K562 (cell line): ENCODE measurements at regions not wholly inside any gene's neighbourhood (a gene's known extent, or its start where the extent isn't known, plus 50 kb on each side); places are given as distances from the start of the nearest gene placed in this dataset.
A peak's percentile ranks its signal among the peaks of the same experiment; 100 is the strongest.

Source experiments
- ASH1L ChIP-seq: fragments of 450-650 bp; IDR thresholded peaks from 2 replicates; pipeline ENCODE4 v1.6.1; 2018; ENCODE audit warnings: borderline replicate concordance, mild to moderate bottlenecking, low read depth; ENCODE audit not compliant: partially characterized antibody
- BHLHE40 ChIP-seq: IDR thresholded peaks from 2 replicates; pipeline ENCODE4 v1.6.1; 2011; ENCODE audit warnings: low read length, improper control_type of control experiment
- CBX8 ChIP-seq: fragments of 200-600 bp; sonication (generic); IDR thresholded peaks from 2 replicates; pipeline ENCODE4 v1.6.1; 2012; ENCODE audit warnings: borderline replicate concordance, mixed run types, low read depth, mild to moderate bottlenecking, moderate library complexity, mixed read lengths, low read length, control low read depth, inconsistent platforms; ENCODE audit not compliant: poor library complexity, severe bottlenecking; ENCODE audit errors: extremely low read depth
- CEBPB ChIP-seq: fragments of 450-650 bp; IDR thresholded peaks from 2 replicates; pipeline ENCODE4 v1.6.1; 2016; ENCODE audit warnings: missing genetic modification characterization, missing compliant biosample characterization
- CEBPG ChIP-seq, 3 experiments: fragments of 200-800 bp in 1 of 3; sonication (Bioruptor generic) in 1 of 3; sonication (generic) in 1 of 3; formaldehyde crosslinking in 1 of 3; IDR thresholded peaks in 2 of 3; conservative IDR thresholded peaks in 1 of 3; 2 replicates each; pipeline versions ENCODE4 v1.6.1 to v1.8.0; 2016 to 2022; ENCODE audit warnings: missing compliant biosample characterization in 2 of 3, missing genetic modification characterization in 2 of 3, mild to moderate bottlenecking in 1 of 3, missing genetic modification reagents in 1 of 3
- EZH2 ChIP-seq: IDR thresholded peaks from 2 replicates; pipeline ENCODE4 v1.6.1; 2012; ENCODE audit warnings: low read depth, mild to moderate bottlenecking, inconsistent platforms, low read length, borderline replicate concordance
- HSF4 ChIP-seq: fragments of 250-450 bp; sonication (Bioruptor Pico); IDR thresholded peaks from 2 replicates; pipeline ENCODE4 v2.1.2; 2022; ENCODE audit warnings: mild to moderate bottlenecking, moderate library complexity, borderline replicate concordance
- JUND ChIP-seq, 2 experiments: IDR thresholded peaks; 2 replicates in 1 of 2; 3 replicates in 1 of 2; pipeline ENCODE4 v1.6.1; 2011; ENCODE audit warnings: borderline replicate concordance in 2 of 2, low read depth in 2 of 2, low read length in 2 of 2, improper control_type of control experiment in 1 of 2, missing biosample characterization in 1 of 2, missing genetic modification characterization in 1 of 2, missing genetic modification reagents in 1 of 2
- LARP7 ChIP-seq: fragments of 450-650 bp; IDR thresholded peaks from 2 replicates; pipeline ENCODE4 v1.6.1; 2016
- NFRKB ChIP-seq: fragments of 450-650 bp; IDR thresholded peaks from 2 replicates; pipeline ENCODE4 v1.6.1; 2016; ENCODE audit warnings: low read depth
- NFYB ChIP-seq: IDR thresholded peaks from 2 replicates; pipeline ENCODE4 v1.6.1; 2011; ENCODE audit warnings: mild to moderate bottlenecking, moderate library complexity; ENCODE audit not compliant: insufficient read length; ENCODE audit errors: extremely low read depth
- OTX1 ChIP-seq: fragments of 450-650 bp; formaldehyde crosslinking; IDR thresholded peaks from 2 replicates; pipeline ENCODE4 v1.4.0; 2022; ENCODE audit warnings: mild to moderate bottlenecking
- PHTF2 ChIP-seq: fragments of 250-450 bp; sonication (Bioruptor Pico); IDR thresholded peaks from 2 replicates; pipeline ENCODE4 v1.5.0; 2021; ENCODE audit warnings: mild to moderate bottlenecking
- SMAD1 ChIP-seq: fragments of 150-350 bp; IDR thresholded peaks from 2 replicates; pipeline ENCODE4 v1.6.1; 2014; ENCODE audit warnings: low read length, low read depth; ENCODE audit not compliant: partially characterized antibody
- SMARCE1 ChIP-seq: fragments of 450-650 bp; IDR thresholded peaks from 2 replicates; pipeline ENCODE4 v1.7.1; 2016; ENCODE audit warnings: mild to moderate bottlenecking
- SMC3 ChIP-seq: conservative IDR thresholded peaks from 2 replicates; pipeline ENCODE4 v1.6.1; 2011; ENCODE audit warnings: low read depth, low read length, improper control_type of control experiment; ENCODE audit not compliant: insufficient read depth
- SPI1 ChIP-seq: IDR thresholded peaks from 2 replicates; pipeline ENCODE4 v1.6.1; 2011; ENCODE audit warnings: low read depth, low read length, control low read depth, borderline replicate concordance
- TRIM24 ChIP-seq, 2 experiments: fragments of 450-650 bp; IDR thresholded peaks; 2 replicates each; pipeline ENCODE4 v1.6.1; 2016
- WHSC1 ChIP-seq: IDR thresholded peaks from one replicate; pipeline ENCODE4 v1.6.1; 2012; ENCODE audit warnings: low read length, control low read depth, inconsistent platforms
- ZNF224 ChIP-seq: sonication (generic); formaldehyde crosslinking; IDR thresholded peaks from 2 replicates; pipeline ENCODE4 v1.8.0; 2022; ENCODE audit warnings: mild to moderate bottlenecking, missing genetic modification reagents
- ZNF41 ChIP-seq: fragments of 250-450 bp; sonication (Bioruptor Pico); conservative IDR thresholded peaks from 2 replicates; pipeline ENCODE4 v1.4.0; 2020; ENCODE audit warnings: mild to moderate bottlenecking
- ZNF766 ChIP-seq: fragments of 200-800 bp; sonication (Bioruptor generic); conservative IDR thresholded peaks from 2 replicates; pipeline ENCODE4 v1.6.1; 2016; ENCODE audit warnings: missing genetic modification characterization, missing compliant biosample characterization
- TF ChIP-seq, protein P1 (sequence below), 2 experiments: IDR thresholded peaks in 1 of 2; conservative IDR thresholded peaks in 1 of 2; 2 replicates each; pipeline ENCODE4 v1.6.1; 2016; ENCODE audit warnings: low read depth in 2 of 2, mild to moderate bottlenecking in 1 of 2, missing compliant biosample characterization in 1 of 2, missing genetic modification characterization in 1 of 2, moderate library complexity in 1 of 2
- TF ChIP-seq, protein P2 (sequence below), 2 experiments: IDR thresholded peaks; 2 replicates each; pipeline ENCODE4 v1.6.1; 2011; ENCODE audit warnings: borderline replicate concordance in 1 of 2, control low read depth in 1 of 2, low read depth in 1 of 2, low read length in 1 of 2, mild to moderate bottlenecking in 1 of 2, mixed read lengths in 1 of 2, moderate library complexity in 1 of 2; ENCODE audit not compliant: insufficient read depth in 1 of 2, insufficient read length in 1 of 2, poor library complexity in 1 of 2, severe bottlenecking in 1 of 2; ENCODE audit errors: extremely low read depth in 1 of 2

DNA sequence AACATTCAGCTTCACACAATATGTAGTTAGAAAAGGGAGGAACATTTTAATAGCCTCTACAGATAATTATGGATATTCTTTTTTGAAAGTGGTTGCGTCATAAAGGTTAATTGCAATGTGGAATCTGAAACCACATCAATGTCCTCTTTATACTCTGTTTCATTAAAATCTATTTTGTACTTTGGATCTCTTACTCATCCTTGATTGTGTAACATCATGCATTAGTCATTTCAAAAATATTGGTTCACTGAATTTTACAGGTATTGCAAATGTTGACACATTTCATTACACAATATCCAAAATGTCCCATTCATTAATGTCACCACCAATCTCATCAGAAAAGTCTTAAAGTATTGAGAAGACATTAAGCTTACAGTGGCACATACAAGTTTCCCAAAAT is 62.7 kb upstream of the USP9X start (continued):
- TF ChIP-seq HSF4, result no peak
- no peak for TF ChIP-seq ZNF224 (CRISPR knock-in tag)
- TF ChIP-seq ZNF766 (CRISPR knock-in tag), result no peak
- no peak for TF ChIP-seq BHLHE40
- no peak for TF ChIP-seq LARP7
- TF ChIP-seq SMC3, result no peak
- no peak for TF ChIP-seq CBX8
- TF ChIP-seq NFRKB, result no peak
- TF ChIP-seq CEBPG (CRISPR knock-in tag; IDR thresholded peaks at IDR 0.05), result no peak
- peak; percentile 82 to 92 for TF ChIP-seq CEBPG (tag; conservative IDR thresholded peaks at IDR 0.05 in 1 of 2, IDR thresholded peaks at IDR 0.05 in 1 of 2)
- no peak for TF ChIP-seq NFYB
- TF ChIP-seq, protein P1, sequence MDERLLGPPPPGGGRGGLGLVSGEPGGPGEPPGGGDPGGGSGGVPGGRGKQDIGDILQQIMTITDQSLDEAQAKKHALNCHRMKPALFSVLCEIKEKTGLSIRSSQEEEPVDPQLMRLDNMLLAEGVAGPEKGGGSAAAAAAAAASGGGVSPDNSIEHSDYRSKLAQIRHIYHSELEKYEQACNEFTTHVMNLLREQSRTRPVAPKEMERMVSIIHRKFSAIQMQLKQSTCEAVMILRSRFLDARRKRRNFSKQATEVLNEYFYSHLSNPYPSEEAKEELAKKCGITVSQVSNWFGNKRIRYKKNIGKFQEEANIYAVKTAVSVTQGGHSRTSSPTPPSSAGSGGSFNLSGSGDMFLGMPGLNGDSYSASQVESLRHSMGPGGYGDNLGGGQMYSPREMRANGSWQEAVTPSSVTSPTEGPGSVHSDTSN (CRISPR knock-in tag; IDR thresholded peaks at IDR 0.05; ENCODE audit: low read depth), result no peak
- TF ChIP-seq, protein P1 (tag; conservative IDR thresholded peaks at IDR 0.05; ENCODE audit: low read depth), result no peak
- TF ChIP-seq ZNF41 (CRISPR knock-in tag), result no peak
- no peak for TF ChIP-seq PHTF2 (CRISPR knock-in tag)
- TF ChIP-seq, protein P2, sequence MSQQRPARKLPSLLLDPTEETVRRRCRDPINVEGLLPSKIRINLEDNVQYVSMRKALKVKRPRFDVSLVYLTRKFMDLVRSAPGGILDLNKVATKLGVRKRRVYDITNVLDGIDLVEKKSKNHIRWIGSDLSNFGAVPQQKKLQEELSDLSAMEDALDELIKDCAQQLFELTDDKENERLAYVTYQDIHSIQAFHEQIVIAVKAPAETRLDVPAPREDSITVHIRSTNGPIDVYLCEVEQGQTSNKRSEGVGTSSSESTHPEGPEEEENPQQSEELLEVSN (IDR thresholded peaks at IDR 0.05; ENCODE audit: borderline replicate concordance in 1 of 2, extremely low read depth in 1 of 2, insufficient read depth in 1 of 2, insufficient read length in 1 of 2, low read depth in 1 of 2, low read length in 1 of 2, poor library complexity in 1 of 2, severe bottlenecking in 1 of 2), result no peak
- TF ChIP-seq CEBPB, result peak; percentile 94
- TF ChIP-seq JUND (IDR thresholded peaks at IDR 0.05; ENCODE audit: borderline replicate concordance, low read depth, low read length), result no peak
- no peak for TF ChIP-seq JUND (tag; IDR thresholded peaks at IDR 0.05; ENCODE audit: borderline replicate concordance, low read depth, low read length)
- TF ChIP-seq SMAD1, result no peak
- TF ChIP-seq SPI1, result no peak
- no peak for TF ChIP-seq EZH2
- no peak for TF ChIP-seq SMARCE1
- TF ChIP-seq TRIM24 (IDR thresholded peaks at IDR 0.05), result peak; percentile 71 to 73
- no peak for TF ChIP-seq OTX1 (CRISPR knock-in tag)
- no peak for TF ChIP-seq ASH1L
- TF ChIP-seq WHSC1, result no peak
